Neutrophil (primary cell): ENCODE measurements at regions not wholly inside any gene's neighbourhood (a gene's known extent, or its start where the extent isn't known, plus 50 kb on each side); places are given as distances from the start of the nearest gene placed in this dataset.

Experiments
- H3K27ac ChIP-seq: fragments of 200-600 bp; sonication (generic); 2 replicates; pipeline ENCODE4 v1.5.1; 2016; ENCODE audit warnings: mild to moderate bottlenecking, moderate library complexity
- H3K27me3 ChIP-seq: fragments of 200-600 bp; sonication (generic); 2 replicates; pipeline ENCODE4 v1.6.0; 2016; ENCODE audit warnings: mild to moderate bottlenecking
- H3K36me3 ChIP-seq: fragments of 200-600 bp; sonication (generic); 2 replicates; pipeline ENCODE4 v1.5.1; 2017
- H3K4me1 ChIP-seq, 2 experiments: fragments of 200-600 bp in 1 of 2; sonication (generic) in 1 of 2; 1 replicate in 1 of 2; 2 replicates in 1 of 2; pipeline versions ENCODE4 v1.5.1 to v1.6.1; 2013 to 2016; ENCODE audit warnings: low read depth in 1 of 2, low read length in 1 of 2, mild to moderate bottlenecking in 1 of 2, moderate library complexity in 1 of 2; ENCODE audit not compliant: control insufficient read depth in 1 of 2, insufficient read depth in 1 of 2
- H3K4me3 ChIP-seq, 2 experiments: fragments of 200-600 bp in 1 of 2; sonication (generic) in 1 of 2; 1 replicate in 1 of 2; 2 replicates in 1 of 2; pipeline ENCODE4 v1.5.1; 2013 to 2016; ENCODE audit warnings: low read depth in 1 of 2, low read length in 1 of 2, mild to moderate bottlenecking in 1 of 2, moderate library complexity in 1 of 2
- H3K9me3 ChIP-seq: fragments of 200-600 bp; sonication (generic); 2 replicates; pipeline ENCODE4 v1.5.1; 2016
- TF ChIP-seq, protein P1 (sequence below): fragments of 200-600 bp; sonication (generic); IDR thresholded peaks from 2 replicates; pipeline ENCODE4 v1.5.1; 2016; ENCODE audit warnings: antibody characterized with exemption

DNA sequence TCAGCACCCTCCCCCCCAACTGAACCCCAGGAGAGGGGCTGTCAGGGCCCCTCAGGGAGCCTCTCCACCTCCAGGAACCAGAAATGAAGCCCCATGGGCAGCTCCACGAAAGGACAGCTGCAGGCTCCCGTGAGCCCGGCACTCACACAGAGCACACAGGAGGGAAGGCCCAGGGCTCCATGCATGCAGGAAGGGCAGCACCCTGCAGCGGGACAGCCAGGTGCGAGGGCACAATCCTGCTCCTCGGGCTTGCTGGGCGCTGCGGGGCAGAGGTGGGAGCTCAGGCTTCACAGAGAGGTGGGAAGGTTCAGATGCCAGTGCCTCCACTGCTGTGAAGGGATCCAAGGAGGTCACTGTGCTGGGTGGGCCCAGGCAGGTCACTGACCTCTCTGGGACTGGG, 90.0 kb downstream of the HMX1 start:
- H3K36me3 ChIP-seq: no peaks in the 10 kb centered on the region
- no peaks in the 10 kb centered on the region for H3K27me3 ChIP-seq
- H3K9me3 ChIP-seq: no peaks in the 10 kb centered on the region
- TF ChIP-seq, protein P1, sequence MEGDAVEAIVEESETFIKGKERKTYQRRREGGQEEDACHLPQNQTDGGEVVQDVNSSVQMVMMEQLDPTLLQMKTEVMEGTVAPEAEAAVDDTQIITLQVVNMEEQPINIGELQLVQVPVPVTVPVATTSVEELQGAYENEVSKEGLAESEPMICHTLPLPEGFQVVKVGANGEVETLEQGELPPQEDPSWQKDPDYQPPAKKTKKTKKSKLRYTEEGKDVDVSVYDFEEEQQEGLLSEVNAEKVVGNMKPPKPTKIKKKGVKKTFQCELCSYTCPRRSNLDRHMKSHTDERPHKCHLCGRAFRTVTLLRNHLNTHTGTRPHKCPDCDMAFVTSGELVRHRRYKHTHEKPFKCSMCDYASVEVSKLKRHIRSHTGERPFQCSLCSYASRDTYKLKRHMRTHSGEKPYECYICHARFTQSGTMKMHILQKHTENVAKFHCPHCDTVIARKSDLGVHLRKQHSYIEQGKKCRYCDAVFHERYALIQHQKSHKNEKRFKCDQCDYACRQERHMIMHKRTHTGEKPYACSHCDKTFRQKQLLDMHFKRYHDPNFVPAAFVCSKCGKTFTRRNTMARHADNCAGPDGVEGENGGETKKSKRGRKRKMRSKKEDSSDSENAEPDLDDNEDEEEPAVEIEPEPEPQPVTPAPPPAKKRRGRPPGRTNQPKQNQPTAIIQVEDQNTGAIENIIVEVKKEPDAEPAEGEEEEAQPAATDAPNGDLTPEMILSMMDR: no peak
- H3K27ac ChIP-seq: no peak overlapping the region
- no peak overlapping the region for H3K4me3 ChIP-seq
- peaks cover 0 to under 1% of the 10 kb centered on the region in 2 experiments for H3K4me1 ChIP-seq

DNA sequence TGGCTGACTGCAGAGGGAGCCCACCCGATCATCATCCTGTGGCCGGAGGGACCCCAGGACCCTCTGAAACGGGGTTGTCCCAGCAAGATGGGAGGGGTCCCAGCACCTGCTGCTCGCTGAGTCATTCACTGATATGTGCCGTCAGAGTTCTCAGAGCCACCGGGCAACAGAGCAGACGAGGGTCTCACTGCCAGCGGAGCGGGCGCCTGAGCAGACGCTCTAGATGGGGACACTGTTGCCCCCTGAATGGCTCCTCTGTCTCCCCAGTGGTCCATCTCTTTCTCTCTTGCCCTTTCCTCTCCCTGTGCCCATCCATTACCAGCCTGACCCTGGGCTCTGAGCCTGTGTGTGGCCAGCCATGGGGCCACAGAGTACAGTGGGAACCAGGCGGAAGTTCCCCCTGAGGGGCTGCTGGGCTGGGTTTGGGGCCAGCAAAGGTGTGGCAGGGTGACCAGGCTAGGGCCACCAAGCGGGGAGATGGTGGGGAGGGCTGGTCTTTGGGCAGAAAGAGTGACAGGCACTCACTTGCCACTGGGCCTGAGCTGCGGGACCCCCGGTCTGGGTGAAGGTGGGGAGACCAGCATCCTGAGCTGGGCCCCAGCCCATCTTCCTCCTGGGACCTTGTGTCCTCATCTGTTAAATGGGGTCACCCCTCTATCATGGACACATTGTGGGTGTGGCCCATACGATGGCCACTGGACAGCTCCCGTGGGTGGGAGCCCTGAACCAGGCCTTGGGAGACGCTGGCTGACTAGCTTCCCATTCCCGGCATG, 90.9 kb downstream of the HMX1 start:
- no peak overlapping the region for H3K27ac ChIP-seq
- no peaks in the 10 kb centered on the region for H3K4me1 ChIP-seq
- H3K4me3 ChIP-seq: no peak overlapping the region
- TF ChIP-seq, protein P1: no peak
- no peaks in the 10 kb centered on the region for H3K9me3 ChIP-seq
- H3K27me3 ChIP-seq: no peaks in the 10 kb centered on the region
- no peaks in the 10 kb centered on the region for H3K36me3 ChIP-seq

GRCh38 chr4:8780086-8780485, 91.6 kb downstream of the HMX1 start:
- TF ChIP-seq, protein P1: no peak
- Histone ChIP-seq H3K4me1 (no peaks in the 10 kb centered on the region), H3K4me3 (no peak overlapping the region), H3K36me3 (no peaks in the 10 kb centered on the region), H3K27ac (no peak overlapping the region), H3K9me3 (no peaks in the 10 kb centered on the region), H3K27me3 (no peaks in the 10 kb centered on the region)

GRCh38 chr4:8779490-8779932, 92.1 kb downstream of the HMX1 start:
- H3K27ac ChIP-seq: no peak overlapping the region
- no peaks in the 10 kb centered on the region for H3K27me3 ChIP-seq
- no peak overlapping the region for H3K4me3 ChIP-seq
- TF ChIP-seq, protein P1: no peak
- no peaks in the 10 kb centered on the region for H3K36me3 ChIP-seq
- H3K9me3 ChIP-seq: no peaks in the 10 kb centered on the region
- no peaks in the 10 kb centered on the region for H3K4me1 ChIP-seq

DNA sequence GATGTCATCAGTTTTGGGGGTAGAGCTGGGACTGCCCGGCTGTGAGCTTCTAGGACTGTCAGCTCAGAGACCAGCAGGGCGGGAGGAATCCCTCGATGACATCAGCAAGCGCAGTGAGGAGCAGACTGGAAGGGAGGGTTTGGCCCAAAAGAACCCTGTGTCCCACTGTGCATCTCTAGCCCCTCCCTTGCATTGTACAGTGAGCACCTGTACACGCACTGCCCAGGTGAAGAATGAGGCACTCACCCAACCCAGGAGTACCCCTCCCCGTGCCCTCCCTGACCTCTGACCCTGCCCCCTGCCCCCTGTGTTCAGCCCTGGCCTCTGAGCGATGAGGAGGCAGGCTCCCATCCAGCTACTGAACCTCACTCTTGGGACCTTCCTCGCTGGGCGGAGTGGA, 92.9 kb downstream of the HMX1 start:
- TF ChIP-seq, protein P1: no peak

More for the DNA sequence above, 92.9 kb downstream of the HMX1 start:
- H3K27me3 ChIP-seq: no peaks in the 10 kb centered on the region
- H3K36me3 ChIP-seq: no peaks in the 10 kb centered on the region
- no peaks in the 10 kb centered on the region for H3K9me3 ChIP-seq
- no peaks in the 10 kb centered on the region for H3K4me1 ChIP-seq
- H3K27ac ChIP-seq: no peak overlapping the region
- no peak overlapping the region for H3K4me3 ChIP-seq
